Tibial artery (tissue), 4 donors: ENCODE measurements at regions not wholly inside any gene's neighbourhood (a gene's known extent, or its start where the extent isn't known, plus 50 kb on each side); places are given as distances from the start of the nearest gene placed in this dataset.

Source experiments
- DNase-seq, 2 donors: peaks; one replicate each; pipeline ENCODE4 v3.0.0-alpha.2; 2019
- H3K27ac ChIP-seq, 2 donors: fragments of 200-600 bp; sonication (generic) in 1 of 2; 1 replicate in 1 of 2; 2 replicates in 1 of 2; pipeline ENCODE4 v1.5.1; 2018 to 2019; ENCODE audit warnings: mild to moderate bottlenecking in 1 of 2
- H3K27me3 ChIP-seq, 2 donors: fragments of 200-600 bp; sonication (generic) in 1 of 2; one replicate each; pipeline versions ENCODE4 v1.5.1 to v1.6.0; 2016 to 2019
- H3K36me3 ChIP-seq, 3 donors: fragments of 200-600 bp; sonication (generic) in 2 of 3; one replicate each; pipeline ENCODE4 v1.5.1; 2016 to 2019; ENCODE audit warnings: mild to moderate bottlenecking in 2 of 3
- H3K4me1 ChIP-seq, 4 donors: fragments of 200-600 bp; sonication (generic) in 2 of 4; 1 replicate in 3 of 4; 2 replicates in 1 of 4; pipeline ENCODE4 v1.5.1; 2016 to 2019
- H3K4me3 ChIP-seq, 2 donors: fragments of 200-600 bp; sonication (generic) in 1 of 2; 1 replicate in 1 of 2; 2 replicates in 1 of 2; pipeline ENCODE4 v1.5.1; 2018 to 2019; ENCODE audit warnings: mild to moderate bottlenecking in 2 of 2
- H3K9me3 ChIP-seq, 3 donors: fragments of 200-600 bp; sonication (generic) in 1 of 3; one replicate each; pipeline ENCODE4 v1.5.1; 2016 to 2019
- intact Hi-C: fragments of 100-400 bp; cut with DNase I; formaldehyde crosslinking; loops from one replicate; pipeline ENCODE4 v1.15.0; 2023; ENCODE audit warnings: low total_unique reads
- TF ChIP-seq, protein P1 (sequence below), 2 experiments: fragments of 200-600 bp in 1 of 2; fragments of 450-650 bp in 1 of 2; IDR thresholded peaks; one replicate each; pipeline ENCODE4 v1.5.1; 2017 to 2019; ENCODE audit warnings: antibody characterized with exemption in 2 of 2, mild to moderate bottlenecking in 1 of 2, moderate library complexity in 1 of 2

DNA sequence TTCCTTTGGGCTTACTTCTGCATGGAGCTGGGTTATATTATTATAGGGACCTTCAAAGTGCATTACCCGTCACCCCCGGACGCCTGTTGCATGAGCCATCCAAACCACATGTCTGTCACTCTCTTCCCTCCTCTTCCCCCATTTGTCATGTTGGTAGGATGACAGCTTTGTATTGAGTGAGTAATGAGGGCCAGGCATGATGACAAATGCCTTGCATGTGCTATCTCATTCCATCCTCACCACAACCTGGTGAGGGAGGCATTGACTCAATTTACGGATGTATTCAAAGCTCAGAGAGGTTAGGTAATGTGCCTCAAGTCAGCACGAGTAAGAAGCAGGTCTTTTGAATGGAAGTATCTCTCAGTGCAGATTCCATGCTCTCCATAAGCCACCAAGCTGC, 510.5 kb upstream of the TNP1 start:
- no peak for DNase-seq
- Histone ChIP-seq H3K36me3 (no peaks in the 10 kb centered on the region), H3K4me3 (no peak overlapping the region), H3K9me3 (no peaks in the 10 kb centered on the region), H3K27me3 (no peaks in the 10 kb centered on the region), H3K4me1 (peaks cover 0 to 44% (median 20%) of the 10 kb centered on the region in 4 donors), H3K27ac (no peak overlapping the region)
- TF ChIP-seq, protein P1, sequence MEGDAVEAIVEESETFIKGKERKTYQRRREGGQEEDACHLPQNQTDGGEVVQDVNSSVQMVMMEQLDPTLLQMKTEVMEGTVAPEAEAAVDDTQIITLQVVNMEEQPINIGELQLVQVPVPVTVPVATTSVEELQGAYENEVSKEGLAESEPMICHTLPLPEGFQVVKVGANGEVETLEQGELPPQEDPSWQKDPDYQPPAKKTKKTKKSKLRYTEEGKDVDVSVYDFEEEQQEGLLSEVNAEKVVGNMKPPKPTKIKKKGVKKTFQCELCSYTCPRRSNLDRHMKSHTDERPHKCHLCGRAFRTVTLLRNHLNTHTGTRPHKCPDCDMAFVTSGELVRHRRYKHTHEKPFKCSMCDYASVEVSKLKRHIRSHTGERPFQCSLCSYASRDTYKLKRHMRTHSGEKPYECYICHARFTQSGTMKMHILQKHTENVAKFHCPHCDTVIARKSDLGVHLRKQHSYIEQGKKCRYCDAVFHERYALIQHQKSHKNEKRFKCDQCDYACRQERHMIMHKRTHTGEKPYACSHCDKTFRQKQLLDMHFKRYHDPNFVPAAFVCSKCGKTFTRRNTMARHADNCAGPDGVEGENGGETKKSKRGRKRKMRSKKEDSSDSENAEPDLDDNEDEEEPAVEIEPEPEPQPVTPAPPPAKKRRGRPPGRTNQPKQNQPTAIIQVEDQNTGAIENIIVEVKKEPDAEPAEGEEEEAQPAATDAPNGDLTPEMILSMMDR (IDR thresholded peaks at IDR 0.05): no peak
- intact Hi-C loops: no loop called here

DNA sequence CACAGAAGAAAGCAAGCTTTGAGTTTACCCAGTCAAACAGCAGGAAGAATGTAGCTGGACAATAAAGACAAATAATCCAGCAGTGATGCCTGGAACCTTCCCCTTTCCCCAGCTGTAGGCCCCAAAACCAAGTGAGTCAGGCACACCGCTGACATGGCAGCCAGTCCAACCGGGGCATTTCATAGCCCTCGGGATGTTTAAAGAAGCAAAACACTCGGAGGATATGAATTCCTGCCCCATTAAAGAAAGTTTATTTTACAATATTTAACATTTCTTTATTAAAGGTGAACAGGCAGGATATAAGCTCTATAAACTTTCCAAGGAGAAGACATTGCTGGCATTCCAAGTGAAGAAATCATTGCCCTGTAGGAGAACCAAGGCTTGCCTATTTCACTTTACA, 507.6 kb upstream of the TNP1 start:
- no peak for DNase-seq
- peaks cover 0 to 30% (median 10%) of the 10 kb centered on the region in 4 donors for H3K4me1 ChIP-seq
- intact Hi-C loops: loop anchor here (10.0 kb wide), 1 partner anchor 67 kb away; no protein-coding TSS in a partner anchor
- no peaks in the 10 kb centered on the region for H3K36me3 ChIP-seq
- no peaks in the 10 kb centered on the region for H3K27me3 ChIP-seq
- no peaks in the 10 kb centered on the region for H3K9me3 ChIP-seq
- H3K27ac ChIP-seq: no peak overlapping the region
- TF ChIP-seq, protein P1 (IDR thresholded peaks at IDR 0.05): no peak
- no peak overlapping the region for H3K4me3 ChIP-seq

DNA sequence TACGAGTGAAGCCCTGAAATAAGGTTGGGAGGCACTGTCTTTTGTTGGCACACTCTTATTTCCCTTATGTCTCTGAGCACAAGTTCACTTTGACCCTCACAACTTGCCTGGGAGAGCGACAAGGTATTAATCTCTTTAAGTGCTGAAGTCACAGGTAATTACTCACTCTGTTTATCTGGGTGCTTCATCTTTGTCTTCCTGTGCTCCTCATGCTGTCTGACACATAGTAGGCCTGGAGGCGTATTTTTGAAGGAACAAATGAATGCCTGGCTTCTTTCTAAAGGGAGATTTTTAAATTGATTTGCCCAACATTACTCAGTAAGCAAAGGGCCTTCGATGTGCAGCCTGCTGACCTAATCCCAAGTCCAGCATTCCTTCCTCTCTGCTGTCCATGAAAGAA, 507.1 kb upstream of the TNP1 start:
- Histone ChIP-seq H3K27ac (no peak overlapping the region), H3K4me3 (no peak overlapping the region), H3K36me3 (no peaks in the 10 kb centered on the region), H3K9me3 (no peaks in the 10 kb centered on the region), H3K27me3 (no peaks in the 10 kb centered on the region), H3K4me1 (peaks cover 0 to 30% (median 12%) of the 10 kb centered on the region in 4 donors)
- intact Hi-C loops: loop anchor here (10.0 kb wide), 1 partner anchor 68 kb away; no protein-coding TSS in a partner anchor
- DNase-seq: no peak
- TF ChIP-seq, protein P1 (IDR thresholded peaks at IDR 0.05): no peak

DNA sequence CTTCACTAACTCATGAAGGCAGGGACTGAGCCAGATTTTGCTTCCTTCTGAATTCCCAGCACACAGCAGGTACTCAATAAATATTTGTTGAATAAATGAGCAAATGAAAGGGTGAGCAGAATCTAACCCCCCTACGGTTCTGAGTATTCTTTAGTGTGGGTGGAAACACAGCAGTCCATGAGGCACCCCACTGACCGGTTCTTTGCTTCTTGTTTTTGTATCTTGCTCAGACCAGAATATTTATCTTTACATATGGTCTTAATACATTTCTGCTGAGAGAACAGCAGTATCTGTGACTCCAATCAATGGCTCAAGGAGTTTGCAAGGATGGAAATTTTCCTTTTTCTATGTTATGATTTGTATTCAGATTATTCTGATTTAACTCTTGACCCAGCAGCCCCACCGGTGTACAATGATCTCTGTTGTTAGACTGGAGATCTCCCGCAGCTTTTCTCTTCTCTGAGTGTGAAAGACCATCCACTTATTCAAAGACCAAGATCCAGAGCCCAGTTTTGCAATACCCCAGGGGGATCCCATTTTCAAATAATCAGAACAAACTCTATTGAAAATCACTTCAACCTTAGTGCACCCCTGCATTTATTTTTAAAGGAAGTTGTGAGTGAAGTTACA, 506.5 kb upstream of the TNP1 start:
- H3K27me3 ChIP-seq: no peaks in the 10 kb centered on the region
- H3K4me3 ChIP-seq: no peak overlapping the region
- H3K27ac ChIP-seq: no peak overlapping the region
- no peaks in the 10 kb centered on the region for H3K9me3 ChIP-seq
- TF ChIP-seq, protein P1 (IDR thresholded peaks at IDR 0.05): no peak
- intact Hi-C loops: loop anchor here (10.0 kb wide), 1 partner anchor 68 kb away; no protein-coding TSS in a partner anchor
- H3K4me1 ChIP-seq: peaks cover 0 to 30% (median 15%) of the 10 kb centered on the region in 4 donors
- no peak for DNase-seq
- no peaks in the 10 kb centered on the region for H3K36me3 ChIP-seq

DNA sequence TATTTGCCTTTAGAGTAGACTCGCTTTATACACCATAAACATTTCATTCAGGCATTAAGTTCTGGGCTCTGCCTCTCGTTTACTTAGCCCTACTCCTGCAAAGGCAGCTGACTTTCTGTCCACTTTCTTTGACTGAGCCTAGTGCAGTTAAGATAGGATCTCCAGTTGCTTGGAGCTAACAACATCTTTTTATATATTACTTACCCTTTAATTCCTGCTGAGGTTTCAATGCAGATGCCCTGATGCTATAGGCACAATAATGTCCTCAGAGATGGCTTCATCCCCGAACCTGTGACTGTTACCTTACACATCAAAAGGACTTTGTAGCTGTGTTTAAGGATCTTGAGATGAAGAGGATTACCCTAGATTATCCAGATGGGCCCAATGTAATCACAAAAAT, 505.8 kb upstream of the TNP1 start:
- Histone ChIP-seq H3K27ac (no peak overlapping the region), H3K36me3 (no peaks in the 10 kb centered on the region), H3K4me3 (no peak overlapping the region), H3K4me1 (peaks cover 0 to 32% (median 21%) of the 10 kb centered on the region in 4 donors), H3K27me3 (no peaks in the 10 kb centered on the region), H3K9me3 (no peaks in the 10 kb centered on the region)
- intact Hi-C loops: loop anchor here (10.0 kb wide), 1 partner anchor 69 kb away; no protein-coding TSS in a partner anchor
- DNase-seq: no peak
- TF ChIP-seq, protein P1 (IDR thresholded peaks at IDR 0.05): no peak
